PFSK-1 (cell line): ENCODE measurements at regions not wholly inside any gene's neighbourhood (a gene's known extent, or its start where the extent isn't known, plus 50 kb on each side); places are given as distances from the start of the nearest gene placed in this dataset.

ENCODE experiments used
- POLR2AphosphoS5 ChIP-seq: IDR thresholded peaks from 2 replicates; pipeline ENCODE4 v1.6.1; 2012; ENCODE audit warnings: low read depth, mild to moderate bottlenecking, control low read depth, low read length, moderate library complexity
- REST ChIP-seq, 2 experiments: IDR thresholded peaks; 2 replicates each; pipeline versions ENCODE4 v1.6.1 to v1.8.0; 2011 to 2012; ENCODE audit warnings: low read depth in 2 of 2, low read length in 2 of 2, control low read depth in 1 of 2, inconsistent platforms in 1 of 2, mild to moderate bottlenecking in 1 of 2, moderate library complexity in 1 of 2; ENCODE audit not compliant: insufficient read depth in 1 of 2
- SIN3A ChIP-seq: IDR thresholded peaks from 2 replicates; pipeline ENCODE4 v1.6.1; 2012; ENCODE audit warnings: mild to moderate bottlenecking, low read length, moderate library complexity, borderline replicate concordance; ENCODE audit not compliant: insufficient read depth
- TAF1 ChIP-seq: IDR thresholded peaks from 2 replicates; pipeline ENCODE4 v1.6.1; 2012; ENCODE audit warnings: low read length, control low read depth, borderline replicate concordance; ENCODE audit not compliant: insufficient read depth

- no peak for TF ChIP-seq TAF1
- no peak for TF ChIP-seq POLR2AphosphoS5
- TF ChIP-seq REST (IDR thresholded peaks at IDR 0.05; ENCODE audit: insufficient read depth in 1 of 2, low read depth in 2 of 2, low read length in 2 of 2), result no peak
- no peak for TF ChIP-seq SIN3A
Observed at GRCh38 chr5:74311961-74312360, 328.6 kb downstream of the ENC1 start.
